NAMALWA (cell line): ENCODE measurements at regions not wholly inside any gene's neighbourhood (a gene's known extent, or its start where the extent isn't known, plus 50 kb on each side); places are given as distances from the start of the nearest gene placed in this dataset.
"Not testable (repeated sequence)": the region's sequence is repeated elsewhere in the genome, so short reads cannot be mapped to it uniquely, and the experiment has no call there.

Experiments
- DNase-seq: peaks from one replicate; pipeline ENCODE4 v3.0.0-alpha.2; 2015; ENCODE audit warnings: low spot score

DNA sequence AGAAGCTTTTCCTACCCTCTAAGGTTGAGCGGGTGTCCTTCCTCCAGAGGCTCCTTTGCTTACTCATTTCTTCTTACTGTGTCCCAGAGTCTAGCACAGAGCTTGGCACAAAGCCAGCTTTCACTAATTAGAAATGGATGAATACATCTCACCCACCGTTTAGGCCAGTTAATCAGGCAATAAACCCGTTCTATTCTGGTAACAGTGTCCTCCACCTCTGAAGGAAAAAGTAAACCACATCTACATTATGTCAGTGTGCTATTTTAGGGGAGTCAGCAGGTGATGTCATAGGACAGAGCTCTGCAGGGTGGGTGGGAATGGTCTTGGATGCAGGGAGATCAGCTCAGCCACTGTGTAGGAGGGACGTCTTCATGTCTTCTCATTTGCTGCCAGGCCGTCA lies 109.2 kb downstream of the OSTF1 start:
- no peak for DNase-seq

DNA sequence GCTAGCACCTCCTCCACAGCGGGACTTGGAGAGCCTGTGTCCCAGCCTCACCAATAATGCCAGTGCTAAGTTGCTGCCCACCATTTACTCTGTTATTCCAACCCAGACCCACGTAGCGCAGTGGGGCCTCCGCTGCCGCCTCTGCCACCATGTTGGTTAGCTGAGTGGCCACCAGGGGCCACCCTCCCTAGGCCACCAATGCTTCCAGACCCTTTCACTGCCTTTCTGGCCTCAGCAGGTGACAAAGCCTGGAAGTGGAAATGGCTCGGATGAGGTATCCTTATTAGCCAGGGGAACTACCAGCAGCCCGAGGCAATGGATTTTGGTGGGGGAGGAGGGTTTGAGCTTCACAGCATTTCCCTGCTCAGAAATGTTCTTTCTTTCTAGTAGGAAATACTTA lies 110.1 kb downstream of the OSTF1 start:
- no peak for DNase-seq

DNA sequence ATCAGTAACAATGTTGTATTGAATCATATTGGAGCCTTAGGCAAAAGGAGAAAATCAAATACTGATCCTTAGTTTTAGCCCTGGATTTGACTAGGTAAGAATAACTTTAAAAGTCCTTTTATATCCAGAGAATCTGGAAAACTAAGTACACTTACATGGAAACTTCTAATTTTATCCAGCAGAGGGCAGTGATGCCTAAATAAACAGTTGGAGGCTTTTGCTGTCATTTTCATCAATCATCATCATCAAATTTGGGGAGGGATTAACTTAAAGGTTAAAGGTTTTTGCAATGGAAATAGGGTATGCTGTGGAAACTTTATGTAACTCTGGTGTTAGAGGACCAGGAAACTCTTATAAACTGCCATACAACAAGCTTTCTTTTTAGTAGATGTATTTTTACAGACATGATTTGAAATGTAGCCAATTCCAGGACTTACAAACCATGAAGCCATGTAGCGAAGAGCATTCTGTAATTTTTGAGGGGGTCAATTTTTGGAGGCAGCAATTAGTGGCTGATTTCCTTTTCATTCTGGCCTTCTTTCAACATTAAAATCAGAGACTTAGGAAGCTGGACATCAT lies 112.7 kb downstream of the OSTF1 start:
- DNase-seq: peak; percentile 70

DNA sequence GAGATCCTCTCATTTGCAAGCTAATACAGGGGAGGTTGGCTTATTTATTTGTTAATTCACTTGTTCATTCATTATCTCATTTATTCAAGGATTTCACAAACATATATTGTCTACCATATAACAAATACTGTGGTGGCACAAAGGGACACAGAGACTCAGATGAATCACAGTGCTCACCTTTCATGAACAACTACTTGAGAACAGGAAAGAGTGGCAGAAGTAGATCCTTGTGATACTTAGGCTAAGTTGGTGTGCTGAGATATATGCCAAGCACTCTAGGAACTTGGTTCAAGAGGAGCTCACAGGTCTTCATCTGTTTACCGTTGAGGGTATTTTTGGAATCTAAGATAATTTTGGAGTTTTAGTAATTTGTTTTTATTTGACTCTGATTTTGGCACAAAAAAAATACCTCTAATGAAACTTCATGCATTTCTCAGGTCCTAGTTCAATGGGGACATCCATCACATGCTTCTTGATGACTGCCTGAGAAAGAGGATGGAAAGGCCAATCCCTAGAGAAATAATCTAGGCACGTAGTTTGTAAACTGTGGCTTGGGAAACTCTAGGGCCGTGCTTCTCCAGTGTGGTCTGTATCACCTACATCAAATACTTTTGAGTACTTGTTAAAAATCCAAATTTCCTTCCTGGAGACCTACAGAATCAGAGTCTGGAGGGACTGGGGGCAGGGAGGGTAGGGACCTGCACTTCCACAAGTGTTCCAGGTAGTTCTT lies 113.3 kb downstream of the OSTF1 start:
- no peak for DNase-seq

DNA sequence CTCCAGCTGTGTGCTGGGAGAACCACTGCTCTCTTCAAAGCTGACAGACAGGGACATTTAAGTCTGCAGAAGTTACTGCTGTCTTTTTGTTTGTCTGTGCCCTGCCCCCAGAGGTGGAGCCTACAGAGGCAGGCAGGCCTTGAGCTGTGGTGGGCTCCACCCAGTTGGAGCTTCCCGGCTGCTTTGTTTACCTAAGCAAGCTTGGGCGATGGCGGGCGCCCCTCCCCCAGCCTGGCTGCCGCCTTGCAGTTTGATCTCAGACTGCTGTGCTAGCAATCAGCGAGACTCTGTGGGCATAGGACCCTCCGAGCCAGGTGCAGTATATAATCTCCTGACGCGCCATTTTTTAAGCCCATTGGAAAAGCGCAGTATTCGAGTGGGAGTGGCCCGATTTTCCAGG lies 119.7 kb downstream of the OSTF1 start:
- not testable (repeated sequence) for DNase-seq

DNA sequence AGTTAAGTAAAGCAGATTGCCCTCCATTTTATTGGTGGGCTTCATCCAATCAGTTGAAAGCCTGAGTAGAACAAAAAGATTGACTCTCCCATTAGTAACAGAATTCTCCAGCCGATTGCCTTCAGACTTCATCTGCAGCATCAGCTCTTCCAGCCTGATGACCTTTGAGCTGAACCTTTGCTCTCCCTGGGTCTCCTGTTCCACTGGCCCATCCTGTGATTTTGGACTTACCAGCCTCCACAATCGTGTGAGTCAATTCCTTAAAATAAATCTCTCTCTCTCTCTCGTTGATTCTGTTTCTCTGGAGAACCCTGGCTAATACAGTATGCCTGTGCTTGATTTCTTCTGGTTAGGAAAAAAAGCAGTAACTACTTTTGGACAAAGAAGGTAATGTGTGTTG lies 121.9 kb downstream of the OSTF1 start:
- DNase-seq: no peak

DNA sequence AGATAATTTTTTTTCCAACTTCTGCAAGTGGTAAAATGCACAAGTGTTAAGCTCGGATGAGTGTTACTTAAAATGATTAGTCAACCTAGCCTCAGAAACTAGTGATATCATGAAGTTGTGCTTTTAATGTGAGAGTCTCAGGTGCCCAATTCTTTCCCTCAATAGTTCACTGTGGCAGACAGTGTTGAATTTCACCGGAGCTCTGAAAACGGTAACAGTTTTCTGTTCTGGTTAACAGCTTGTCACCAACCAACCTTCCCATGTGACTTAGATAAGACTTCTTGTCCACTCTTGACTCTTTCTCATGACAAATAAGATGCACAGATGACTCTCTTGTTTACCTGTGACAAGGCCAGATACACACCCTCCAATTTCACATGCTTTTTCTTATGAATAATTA lies 125.5 kb downstream of the OSTF1 start:
- DNase-seq: no peak

DNA sequence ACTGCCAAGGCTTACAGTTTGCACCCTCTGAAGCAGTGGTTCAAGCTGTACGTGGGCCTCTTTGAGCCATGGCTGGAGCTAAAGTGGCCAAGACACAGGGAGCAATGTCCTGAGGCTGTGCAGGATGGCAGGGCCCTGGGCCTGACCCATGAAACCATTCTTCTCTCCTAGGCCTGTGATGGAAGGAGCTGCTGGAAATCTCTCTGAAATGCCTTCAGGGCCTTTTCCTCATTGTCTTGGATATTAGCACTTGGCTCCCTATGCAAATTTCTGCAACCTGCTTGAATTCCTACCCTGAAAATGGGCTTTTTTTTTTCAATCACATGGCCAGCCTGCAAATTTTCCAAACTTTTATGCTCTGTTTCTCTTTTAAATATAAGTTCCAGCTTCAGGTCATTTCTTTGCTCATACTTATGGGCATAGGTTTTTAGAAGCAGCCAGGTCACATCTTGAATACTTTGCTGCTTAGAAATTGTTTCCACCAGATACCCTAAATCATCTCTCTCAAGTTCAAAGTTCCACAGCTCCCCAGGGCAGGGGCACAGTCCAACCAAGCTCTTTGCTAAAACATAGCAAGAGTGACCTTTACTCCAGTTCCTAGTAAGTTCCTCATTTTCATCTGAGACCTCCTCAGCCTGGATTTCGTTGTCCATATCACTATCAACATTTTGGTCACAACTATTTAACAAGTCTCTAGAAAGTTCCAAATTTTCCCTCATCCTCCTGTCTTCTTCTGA lies 138.3 kb downstream of the OSTF1 start:
- no peak for DNase-seq

DNA sequence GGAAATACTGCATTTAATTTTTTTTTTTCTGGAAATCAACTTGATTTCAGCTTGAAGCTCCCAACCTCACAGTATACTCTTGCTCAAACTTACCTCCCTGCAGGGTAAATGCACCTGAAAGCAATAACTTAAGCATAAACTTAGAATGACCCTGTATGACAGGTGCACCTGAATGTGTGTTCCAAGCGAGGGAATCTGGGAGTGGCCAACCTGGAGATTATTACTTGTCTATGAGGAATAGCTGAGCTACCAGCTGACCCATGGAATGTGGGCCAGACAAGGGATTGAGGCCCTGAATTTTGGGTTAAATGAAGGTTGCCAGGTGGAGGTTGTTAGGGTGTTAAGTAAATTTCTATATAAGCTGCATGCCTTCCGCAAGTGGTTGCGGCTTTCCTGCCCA lies 140.6 kb downstream of the OSTF1 start:
- no peak for DNase-seq

DNA sequence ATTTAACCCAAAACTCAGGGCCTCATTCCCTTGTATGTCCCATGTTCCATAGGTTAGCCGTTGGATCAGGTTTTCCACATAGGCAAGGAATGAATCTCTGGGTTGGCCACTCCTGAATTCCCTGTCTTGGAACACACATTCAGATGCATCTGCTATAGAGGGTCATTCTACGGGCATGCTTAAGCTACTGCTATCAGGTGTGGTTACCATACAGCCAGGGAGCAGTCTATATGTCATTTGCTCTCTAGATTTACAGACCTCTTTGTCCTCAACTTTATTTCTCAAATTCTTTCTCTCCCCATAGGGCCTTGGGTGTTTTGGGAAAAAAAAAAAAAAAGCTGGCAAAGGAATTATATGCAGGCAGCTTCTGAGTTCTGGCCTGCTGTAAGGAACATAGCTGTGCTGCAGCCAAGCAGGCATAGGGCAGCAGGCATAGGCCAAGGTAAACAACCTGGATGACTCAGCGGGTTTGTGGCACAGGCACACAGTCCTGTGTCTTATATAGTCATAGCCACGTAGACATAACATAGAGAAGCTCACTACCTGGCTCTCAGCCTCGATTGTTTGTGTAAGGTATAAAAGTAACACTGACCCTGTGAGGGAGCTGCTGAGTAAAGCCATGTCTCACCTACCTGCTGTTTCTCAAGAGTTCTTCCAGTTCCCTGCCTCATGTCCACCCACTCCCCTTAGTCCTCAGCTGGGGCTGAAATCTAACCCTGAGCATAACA lies 141.5 kb downstream of the OSTF1 start:
- no peak for DNase-seq

DNA sequence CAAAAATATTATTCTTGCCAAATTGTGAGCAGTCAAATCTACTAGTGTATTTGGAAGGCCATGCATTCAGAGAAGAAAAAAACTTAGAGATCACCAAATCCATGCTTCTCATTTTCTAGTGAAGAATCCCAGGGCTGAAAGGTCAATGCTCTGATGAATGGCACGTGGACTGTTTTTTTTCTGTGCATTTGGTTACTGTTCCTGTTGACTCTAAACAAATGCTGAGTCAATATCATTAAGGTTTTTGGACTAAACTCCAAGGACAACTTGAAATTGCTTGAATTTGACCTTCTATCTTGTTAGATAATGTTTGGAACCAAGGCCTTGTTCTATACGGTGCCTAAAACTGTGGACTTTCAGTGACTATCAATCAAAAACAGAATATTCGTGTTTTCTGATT lies 142.2 kb downstream of the OSTF1 start:
- no peak for DNase-seq

DNA sequence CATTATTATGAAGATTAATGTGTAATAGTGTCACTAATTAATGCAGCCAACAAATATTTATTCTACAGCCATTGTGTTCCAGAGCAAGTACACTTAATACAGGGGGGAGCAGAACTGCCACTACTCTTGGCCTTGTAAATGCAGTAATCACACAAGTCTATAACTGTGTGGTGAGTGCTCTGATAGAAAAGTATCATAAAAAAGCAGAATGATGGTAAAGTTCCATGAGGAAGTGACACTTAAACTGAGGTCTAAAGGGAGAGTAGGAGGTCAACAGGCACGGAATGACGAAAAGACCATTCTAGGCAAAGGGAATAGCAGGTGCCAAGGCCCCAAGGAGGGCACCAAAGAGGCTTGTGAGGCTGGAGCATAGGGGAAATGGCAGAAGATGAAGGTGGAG lies 142.9 kb downstream of the OSTF1 start:
- no peak for DNase-seq

DNA sequence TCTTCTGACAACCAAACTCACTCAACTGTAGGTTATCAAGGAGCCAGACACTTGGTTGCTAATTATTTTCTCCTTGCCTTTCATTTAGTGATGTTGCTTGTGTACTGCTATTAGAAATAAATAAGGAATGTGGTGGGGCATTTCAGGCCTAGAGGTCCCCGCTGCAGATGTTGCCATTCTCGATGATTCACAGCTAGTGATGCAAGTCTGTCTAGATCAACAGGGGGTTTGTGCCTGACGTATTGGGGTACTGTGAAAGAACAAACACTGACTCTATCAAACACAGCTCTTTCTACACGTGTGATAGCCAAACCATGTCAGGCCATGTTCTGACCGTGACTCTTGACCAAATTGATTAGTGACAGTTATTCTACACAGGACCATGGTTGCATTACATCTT lies 144.7 kb downstream of the OSTF1 start:
- DNase-seq: no peak

DNA sequence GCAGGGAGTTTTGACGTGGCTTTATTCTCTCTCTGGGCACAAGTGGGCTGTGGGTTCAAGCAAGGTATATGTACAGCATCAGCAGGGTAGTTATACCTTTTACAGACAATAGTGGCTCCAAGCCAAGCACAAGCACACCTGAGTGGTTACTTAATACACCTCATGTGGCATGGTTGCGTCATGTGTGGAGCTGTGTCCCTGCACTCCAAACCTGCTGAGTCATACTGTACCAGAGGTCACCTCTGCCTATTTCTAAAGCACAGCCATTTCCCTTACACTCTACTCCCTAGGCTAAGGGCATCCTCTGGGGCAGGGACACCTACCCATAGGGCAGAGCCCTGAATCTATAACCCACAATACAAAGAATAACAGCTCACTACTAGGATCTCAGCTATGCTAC lies 147.3 kb downstream of the OSTF1 start:
- peak; percentile 7 for DNase-seq

DNA sequence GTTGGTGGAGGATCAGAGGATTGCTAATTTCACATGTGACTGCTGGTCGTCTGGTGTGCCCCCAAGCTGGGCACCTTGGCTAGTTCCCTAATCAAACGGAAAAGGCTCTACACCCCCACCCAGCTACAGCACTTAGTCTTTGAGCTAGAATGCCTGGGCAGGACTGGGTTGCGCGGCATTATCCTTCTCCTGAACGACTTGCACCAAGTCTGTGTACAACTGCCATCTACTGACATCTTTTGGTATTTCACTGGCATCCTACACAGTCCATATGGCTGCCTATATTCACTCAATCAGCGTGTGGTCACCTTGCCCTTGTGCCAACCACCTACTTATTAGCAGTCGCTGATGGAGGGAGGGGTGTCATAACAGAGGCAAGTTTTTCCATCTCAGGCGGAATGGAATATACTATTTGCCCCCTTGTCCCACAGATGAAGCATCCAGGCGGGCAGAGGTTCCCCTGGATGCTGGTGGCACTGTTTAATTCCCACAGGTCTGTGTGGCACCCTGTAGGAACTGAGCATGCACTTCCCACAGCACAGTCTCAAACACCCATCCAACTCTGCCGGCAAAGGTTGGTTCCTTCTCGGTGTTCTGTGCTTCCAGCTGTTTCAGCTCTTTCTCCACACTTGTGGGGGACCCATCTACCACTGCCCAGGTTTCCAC lies 150.1 kb downstream of the OSTF1 start:
- peak; percentile 64 for DNase-seq

DNA sequence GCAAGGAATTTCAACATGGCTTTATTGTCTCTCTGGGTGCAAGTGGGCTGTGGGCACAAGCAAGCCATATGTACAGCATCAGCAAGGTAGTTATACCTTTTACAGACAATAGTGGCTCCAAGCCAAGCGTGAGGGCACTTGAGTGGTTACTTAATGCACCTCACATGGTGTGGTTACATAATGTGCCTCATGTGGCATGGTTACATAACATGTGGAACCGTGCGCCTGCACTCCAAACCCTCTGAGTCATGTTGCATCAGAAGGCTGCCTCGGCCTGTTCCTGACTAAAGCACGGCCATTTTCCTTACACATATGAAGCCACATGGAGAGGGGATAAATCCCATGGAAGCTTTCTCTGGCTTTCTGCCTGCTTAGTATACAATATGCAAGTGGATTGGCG lies 150.9 kb downstream of the OSTF1 start:
- DNase-seq: no peak

DNA sequence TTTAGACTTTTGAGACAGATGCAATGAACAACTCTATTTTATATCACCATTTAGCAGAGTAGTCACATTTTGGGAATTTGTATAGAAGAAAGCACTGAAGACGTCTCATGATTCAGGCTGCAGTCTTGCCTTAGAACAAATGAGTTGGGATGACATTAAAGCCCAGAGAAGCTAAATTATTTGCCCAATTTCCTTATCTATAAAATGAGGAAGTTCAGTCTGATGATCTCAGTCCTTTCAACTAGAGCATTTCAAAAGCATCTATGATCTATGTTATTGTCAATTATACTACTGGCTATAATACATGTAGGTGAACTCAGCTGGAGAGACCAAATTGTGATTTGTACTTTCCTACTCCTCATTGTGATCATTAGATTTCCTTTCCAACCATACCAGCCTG lies 154.1 kb downstream of the OSTF1 start:
- DNase-seq: no peak

DNA sequence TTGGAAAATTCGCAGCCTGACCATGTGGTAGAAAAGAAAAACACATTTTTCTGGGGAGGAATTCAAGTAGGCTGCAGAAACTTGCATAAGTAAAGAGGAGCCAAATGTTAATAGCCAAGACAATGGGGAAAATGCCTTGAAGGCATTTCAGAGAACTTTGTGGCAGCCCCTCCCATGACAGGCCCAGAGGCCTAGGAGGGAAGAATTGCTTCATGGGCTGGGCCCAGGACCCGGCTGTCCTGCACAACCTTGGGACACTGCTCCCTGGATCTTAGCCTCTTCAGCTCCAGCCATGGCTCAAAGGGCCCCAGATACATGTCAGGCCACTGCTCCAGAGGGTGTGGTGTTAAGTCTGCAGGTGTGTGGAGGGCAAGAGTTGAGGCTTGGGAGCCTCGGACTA lies 158.6 kb downstream of the OSTF1 start:
- DNase-seq: no peak

DNA sequence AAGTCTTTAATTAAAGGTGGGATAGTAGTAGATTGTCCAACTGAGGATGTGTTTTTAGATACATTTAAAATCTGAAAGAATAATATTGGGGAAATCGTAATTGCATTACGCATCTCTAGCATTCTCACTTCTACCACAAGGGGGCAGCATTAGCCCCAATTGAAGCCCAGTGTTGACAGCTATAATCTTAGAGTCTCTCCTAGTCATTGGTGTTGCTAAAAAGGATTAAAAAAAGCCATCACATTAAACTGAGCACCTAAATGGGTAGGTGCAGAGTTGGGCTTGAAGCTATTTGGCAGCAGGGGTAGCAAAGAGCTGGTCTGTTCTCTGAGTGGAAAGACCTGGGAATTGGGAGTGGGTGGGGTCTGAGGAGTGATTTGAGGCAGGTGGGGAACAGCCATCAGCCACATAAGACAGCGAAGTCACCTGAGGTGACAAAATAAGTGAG lies 177.2 kb downstream of the OSTF1 start:
- DNase-seq: peak; percentile 69

DNA sequence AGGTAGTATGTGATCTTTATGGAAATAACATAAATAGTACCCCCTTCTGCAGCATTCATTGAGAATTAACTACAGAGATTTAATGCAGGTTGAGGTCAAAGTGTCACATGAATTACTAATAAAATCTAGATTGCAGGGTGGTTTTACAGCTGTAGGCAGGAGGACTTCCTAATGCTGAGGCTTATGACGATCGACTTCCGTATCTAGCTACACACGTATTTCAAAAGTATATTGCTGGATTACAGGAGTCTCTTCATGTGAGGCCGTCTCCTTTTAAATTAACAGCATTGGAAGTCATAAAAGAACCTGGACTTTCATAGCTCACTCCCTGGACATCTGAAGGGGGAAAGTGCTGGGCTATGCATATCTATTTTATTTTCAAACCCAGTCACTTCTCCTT lies 180.9 kb downstream of the OSTF1 start:
- DNase-seq: no peak

DNA sequence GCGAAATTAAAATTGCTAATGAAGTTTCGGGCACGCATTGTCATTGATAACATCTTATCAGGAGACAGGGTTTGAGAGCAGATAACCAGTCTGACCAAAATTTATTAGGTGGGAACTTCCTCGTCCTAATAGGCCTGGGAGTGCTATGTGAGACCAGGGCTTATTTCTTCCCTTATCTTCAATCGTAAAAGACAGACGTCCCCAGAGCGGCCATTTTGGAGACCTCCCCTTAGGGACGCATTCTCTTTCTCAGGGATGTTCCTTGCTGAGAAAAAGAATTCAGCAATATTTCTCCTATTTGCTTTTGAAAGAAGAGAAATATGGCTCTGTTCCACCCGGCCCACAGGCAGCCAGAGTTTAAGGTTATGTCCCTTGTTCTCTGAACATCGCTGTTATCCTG lies 184.7 kb downstream of the OSTF1 start:
- not testable (repeated sequence) for DNase-seq

DNA sequence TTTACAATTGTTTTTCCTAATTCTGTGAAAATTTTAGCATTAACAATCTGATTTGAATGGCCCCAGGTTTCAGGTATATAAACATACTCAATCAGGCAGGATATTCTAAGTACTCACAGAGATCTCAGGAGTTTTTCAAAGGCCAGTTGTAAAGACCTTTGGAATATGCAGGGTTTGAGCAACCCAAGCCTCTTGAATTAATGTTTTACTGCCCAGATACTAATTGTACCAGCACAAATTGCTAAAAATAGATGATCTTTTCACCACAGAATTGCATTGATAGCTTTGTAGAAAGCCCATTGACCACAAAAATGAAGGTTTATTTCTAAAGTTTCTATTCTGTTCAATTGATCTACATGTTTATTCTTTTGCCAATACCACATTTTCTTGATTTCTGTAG lies 186.5 kb downstream of the OSTF1 start:
- no peak for DNase-seq
